Fibroblast of pulmonary artery (primary cell): ENCODE measurements at regions not wholly inside any gene's neighbourhood (a gene's known extent, or its start where the extent isn't known, plus 50 kb on each side); places are given as distances from the start of the nearest gene placed in this dataset.
A peak's percentile ranks its signal among the peaks of the same experiment; 100 is the strongest.

Source experiments
- DNase-seq: peaks from one replicate; pipeline ENCODE4 v3.0.0-alpha.2; 2010; ENCODE audit warnings: low read depth
- H3K4me3 ChIP-seq: replicated peaks from 2 replicates; pipeline ENCODE4 v1.5.1; 2011; ENCODE audit warnings: low read depth, mild to moderate bottlenecking, control low read depth, low read length, moderate library complexity
- CTCF ChIP-seq: IDR thresholded peaks from 2 replicates; pipeline ENCODE4 v1.5.1; 2011; ENCODE audit warnings: mild to moderate bottlenecking, control low read depth, low read length, inconsistent platforms; ENCODE audit errors: missing control alignments

GRCh38 chr17:14813649-14814370 is 451.3 kb downstream of the PMP22 start:
- TF ChIP-seq CTCF: peak; percentile 16
- peak; percentile 18 for DNase-seq
- no peak overlapping the region for H3K4me3 ChIP-seq

DNA sequence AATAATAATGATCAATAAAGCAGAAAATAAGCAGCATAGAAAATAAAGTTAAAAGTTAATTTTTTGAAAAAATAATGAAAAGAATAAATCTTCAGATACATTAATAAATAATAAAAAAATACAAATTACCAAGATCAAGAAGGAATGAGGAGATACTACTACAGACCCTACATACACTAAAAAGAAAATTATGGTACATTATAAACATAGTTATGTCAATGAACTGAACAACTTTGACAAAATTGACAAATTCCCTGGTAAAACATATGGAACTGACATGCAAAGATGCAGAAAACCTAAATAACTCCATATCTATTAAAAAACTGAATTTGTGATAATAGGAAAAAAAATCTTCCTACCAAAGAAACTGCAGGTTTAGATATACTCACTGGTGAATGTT is 456.7 kb downstream of the PMP22 start:
- TF ChIP-seq CTCF: no peak
- no peak for DNase-seq
- no peak overlapping the region for H3K4me3 ChIP-seq

GRCh38 chr17:14805348-14805747 is 459.8 kb downstream of the PMP22 start:
- H3K4me3 ChIP-seq: no peak overlapping the region
- peak; percentile 19 for DNase-seq
- no peak for TF ChIP-seq CTCF

DNA sequence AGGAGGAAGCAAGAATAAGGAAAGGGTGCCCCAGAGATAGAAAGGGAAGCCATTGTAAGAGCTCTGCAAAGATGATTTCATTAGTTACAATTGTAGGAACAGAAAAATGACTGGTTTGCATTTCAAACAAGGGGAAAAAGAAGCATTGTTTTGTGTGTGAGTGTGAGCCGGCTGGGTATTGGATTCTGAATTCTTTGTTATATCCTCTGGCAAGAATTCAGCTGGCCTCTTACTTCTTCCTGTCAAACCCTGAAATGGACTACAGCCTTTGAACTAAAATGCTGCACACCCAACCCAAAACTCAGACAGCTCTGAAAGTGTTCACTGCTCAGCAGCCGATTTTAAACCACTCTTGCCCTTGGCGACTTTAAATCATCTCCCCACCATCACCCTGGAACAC is 461.3 kb downstream of the PMP22 start:
- no peak overlapping the region for H3K4me3 ChIP-seq
- DNase-seq: peak; percentile 40
- no peak for TF ChIP-seq CTCF

- no peak overlapping the region for H3K4me3 ChIP-seq
- no peak for TF ChIP-seq CTCF
- DNase-seq: no peak
Observed at GRCh38 chr17:14797801-14798200, 467.3 kb downstream of the PMP22 start.

- no peak overlapping the region for H3K4me3 ChIP-seq
- DNase-seq: no peak
- TF ChIP-seq CTCF: no peak
Observed at GRCh38 chr17:14797021-14797420, 468.1 kb downstream of the PMP22 start.

- H3K4me3 ChIP-seq: no peak overlapping the region
- no peak for TF ChIP-seq CTCF
- DNase-seq: no peak
Observed at GRCh38 chr17:14794961-14795360, 470.2 kb downstream of the PMP22 start.
